ENCODE measurements at regions not wholly inside any gene's neighbourhood (a gene's known extent, or its start where the extent isn't known, plus 50 kb on each side); places are given as distances from the start of the nearest gene placed in this dataset.

DNA sequence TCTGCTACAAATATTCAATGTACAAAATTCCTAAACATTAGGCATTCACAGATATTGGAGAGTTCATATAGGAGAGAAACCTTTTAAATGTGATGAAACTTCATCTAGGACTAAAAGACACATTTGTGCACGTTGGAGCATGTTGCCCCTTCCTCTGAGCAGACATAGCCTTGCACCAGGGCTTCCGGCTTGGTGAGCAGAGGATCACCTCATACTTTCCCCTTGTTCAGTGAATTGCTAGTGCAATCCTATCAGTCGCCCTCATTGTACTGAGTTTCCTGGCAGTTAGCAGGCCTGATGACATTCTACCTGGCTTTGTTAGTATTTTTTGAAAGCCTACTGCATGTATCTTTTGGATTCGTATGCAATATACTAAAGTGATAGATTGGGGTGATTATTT lies 466.2 kb downstream of the SPRY1 start:
- H3K4me3 ChIP-seq (ENCODE audit: low read depth, low read length): no peak overlapping the region
- H3K27me3 ChIP-seq (ENCODE audit: insufficient read depth, low read length): no peaks in the 10 kb centered on the region
- no peaks in the 10 kb centered on the region for H3K79me2 ChIP-seq (ENCODE audit: control insufficient read depth, insufficient read depth, low read length, unreplicated experiment)
- H3K36me3 ChIP-seq (ENCODE audit: insufficient read depth, low read length): no peaks in the 10 kb centered on the region
- H2AFZ ChIP-seq (ENCODE audit: low read length, unreplicated experiment): no peak overlapping the region
- H3K27ac ChIP-seq (ENCODE audit: low read depth, low read length): no peak overlapping the region
- H3K4me1 ChIP-seq (ENCODE audit: control insufficient read depth, insufficient read depth, low read length, unreplicated experiment): no peaks in the 10 kb centered on the region

- no peak overlapping the region for H2AFZ ChIP-seq (ENCODE audit: low read length, unreplicated experiment)
- H3K27me3 ChIP-seq (ENCODE audit: insufficient read depth, low read length): no peaks in the 10 kb centered on the region
- H3K36me3 ChIP-seq (ENCODE audit: insufficient read depth, low read length): no peaks in the 10 kb centered on the region
- H3K27ac ChIP-seq (ENCODE audit: low read depth, low read length): no peak overlapping the region
- H3K4me1 ChIP-seq (ENCODE audit: control insufficient read depth, insufficient read depth, low read length, unreplicated experiment): no peaks in the 10 kb centered on the region
- no peak overlapping the region for H3K4me3 ChIP-seq (ENCODE audit: low read depth, low read length)
- H3K79me2 ChIP-seq (ENCODE audit: control insufficient read depth, insufficient read depth, low read length, unreplicated experiment): no peaks in the 10 kb centered on the region
Measured at GRCh38 chr4:123866796-123867195, 470.2 kb downstream of the SPRY1 start.

GRCh38 chr4:123867910-123868587 lies 471.5 kb downstream of the SPRY1 start:
- Histone ChIP-seq H3K27me3 (ENCODE audit: insufficient read depth, low read length) (no peaks in the 10 kb centered on the region), H3K36me3 (ENCODE audit: insufficient read depth, low read length) (no peaks in the 10 kb centered on the region), H2AFZ (ENCODE audit: low read length, unreplicated experiment) (no peak overlapping the region), H3K4me3 (ENCODE audit: low read depth, low read length) (no peak overlapping the region), H3K4me1 (ENCODE audit: control insufficient read depth, insufficient read depth, low read length, unreplicated experiment) (no peaks in the 10 kb centered on the region), H3K79me2 (ENCODE audit: control insufficient read depth, insufficient read depth, low read length, unreplicated experiment) (no peaks in the 10 kb centered on the region), H3K27ac (ENCODE audit: low read depth, low read length) (no peak overlapping the region)

GRCh38 chr4:123869286-123870215 lies 473.0 kb downstream of the SPRY1 start:
- H3K79me2 ChIP-seq (ENCODE audit: control insufficient read depth, insufficient read depth, low read length, unreplicated experiment): no peaks in the 10 kb centered on the region
- H3K27ac ChIP-seq (ENCODE audit: low read depth, low read length): no peak overlapping the region
- H3K4me3 ChIP-seq (ENCODE audit: low read depth, low read length): no peak overlapping the region
- no peak overlapping the region for H2AFZ ChIP-seq (ENCODE audit: low read length, unreplicated experiment)
- H3K27me3 ChIP-seq (ENCODE audit: insufficient read depth, low read length): no peaks in the 10 kb centered on the region
- no peaks in the 10 kb centered on the region for H3K36me3 ChIP-seq (ENCODE audit: insufficient read depth, low read length)
- no peaks in the 10 kb centered on the region for H3K4me1 ChIP-seq (ENCODE audit: control insufficient read depth, insufficient read depth, low read length, unreplicated experiment)

- Histone ChIP-seq H3K27me3 (ENCODE audit: insufficient read depth, low read length) (no peaks in the 10 kb centered on the region), H3K79me2 (ENCODE audit: control insufficient read depth, insufficient read depth, low read length, unreplicated experiment) (no peaks in the 10 kb centered on the region), H2AFZ (ENCODE audit: low read length, unreplicated experiment) (no peak overlapping the region), H3K4me3 (ENCODE audit: low read depth, low read length) (no peak overlapping the region), H3K4me1 (ENCODE audit: control insufficient read depth, insufficient read depth, low read length, unreplicated experiment) (no peaks in the 10 kb centered on the region), H3K36me3 (ENCODE audit: insufficient read depth, low read length) (no peaks in the 10 kb centered on the region), H3K27ac (ENCODE audit: low read depth, low read length) (no peak overlapping the region)
Measured at GRCh38 chr4:123870216-123870876, 473.8 kb downstream of the SPRY1 start.

DNA sequence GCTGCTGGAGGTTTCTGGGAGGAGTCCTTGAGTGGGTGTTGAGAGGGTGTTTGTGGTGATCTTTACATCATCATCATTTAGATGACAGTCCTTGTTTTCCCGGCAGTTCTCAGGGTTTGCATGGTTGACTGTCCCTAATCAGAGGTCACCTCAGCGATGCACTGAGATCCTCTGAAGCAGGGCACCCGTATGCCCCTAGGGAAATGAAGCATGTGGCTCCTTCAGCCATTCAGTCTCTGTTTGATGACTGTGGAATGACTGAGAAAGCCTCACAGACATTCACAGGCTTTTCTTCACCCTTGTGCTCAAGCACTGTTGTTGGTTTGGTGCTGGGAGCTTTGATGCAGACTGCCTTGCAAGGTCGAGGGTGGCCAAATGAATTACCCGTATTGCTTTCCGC lies 474.7 kb downstream of the SPRY1 start:
- no peak overlapping the region for H3K4me3 ChIP-seq (ENCODE audit: low read depth, low read length)
- no peaks in the 10 kb centered on the region for H3K4me1 ChIP-seq (ENCODE audit: control insufficient read depth, insufficient read depth, low read length, unreplicated experiment)
- no peak overlapping the region for H2AFZ ChIP-seq (ENCODE audit: low read length, unreplicated experiment)
- no peaks in the 10 kb centered on the region for H3K79me2 ChIP-seq (ENCODE audit: control insufficient read depth, insufficient read depth, low read length, unreplicated experiment)
- H3K27me3 ChIP-seq (ENCODE audit: insufficient read depth, low read length): no peaks in the 10 kb centered on the region
- no peaks in the 10 kb centered on the region for H3K36me3 ChIP-seq (ENCODE audit: insufficient read depth, low read length)
- H3K27ac ChIP-seq (ENCODE audit: low read depth, low read length): no peak overlapping the region

- Histone ChIP-seq H3K4me3 (ENCODE audit: low read depth, low read length) (no peak overlapping the region), H3K27me3 (ENCODE audit: insufficient read depth, low read length) (no peaks in the 10 kb centered on the region), H2AFZ (ENCODE audit: low read length, unreplicated experiment) (no peak overlapping the region), H3K4me1 (ENCODE audit: control insufficient read depth, insufficient read depth, low read length, unreplicated experiment) (no peaks in the 10 kb centered on the region), H3K27ac (ENCODE audit: low read depth, low read length) (no peak overlapping the region), H3K79me2 (ENCODE audit: control insufficient read depth, insufficient read depth, low read length, unreplicated experiment) (no peaks in the 10 kb centered on the region), H3K36me3 (ENCODE audit: insufficient read depth, low read length) (no peaks in the 10 kb centered on the region)
Measured at GRCh38 chr4:123874063-123874462, 477.5 kb downstream of the SPRY1 start.

GRCh38 chr4:123876143-123876542 lies 479.5 kb downstream of the SPRY1 start:
- Histone ChIP-seq H3K36me3 (ENCODE audit: insufficient read depth, low read length) (no peaks in the 10 kb centered on the region), H3K4me1 (ENCODE audit: control insufficient read depth, insufficient read depth, low read length, unreplicated experiment) (no peaks in the 10 kb centered on the region), H3K4me3 (ENCODE audit: low read depth, low read length) (no peak overlapping the region), H3K79me2 (ENCODE audit: control insufficient read depth, insufficient read depth, low read length, unreplicated experiment) (no peaks in the 10 kb centered on the region), H3K27me3 (ENCODE audit: insufficient read depth, low read length) (no peaks in the 10 kb centered on the region), H3K27ac (ENCODE audit: low read depth, low read length) (no peak overlapping the region), H2AFZ (ENCODE audit: low read length, unreplicated experiment) (no peak overlapping the region)

DNA sequence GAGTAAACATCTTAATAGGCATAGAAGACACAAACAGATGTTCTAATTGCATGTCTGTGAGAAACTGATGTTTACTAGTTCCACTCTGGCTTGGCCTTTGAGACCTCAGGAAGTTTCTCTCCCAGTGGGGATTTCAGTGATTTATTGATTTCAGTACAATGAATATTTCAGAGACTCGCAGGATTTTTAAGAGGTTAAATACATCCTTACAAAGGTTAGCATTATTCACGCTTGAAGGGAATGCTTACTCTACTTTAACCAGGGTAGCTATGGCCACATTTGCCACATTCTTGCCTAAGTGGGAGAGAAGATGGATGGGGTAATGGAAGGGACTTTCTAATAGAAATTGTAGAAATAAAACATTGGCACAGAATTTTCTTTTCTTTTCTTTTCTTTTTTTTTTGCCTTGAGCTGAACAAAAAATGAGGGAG lies 480.1 kb downstream of the SPRY1 start:
- H3K4me1 ChIP-seq (ENCODE audit: control insufficient read depth, insufficient read depth, low read length, unreplicated experiment): no peaks in the 10 kb centered on the region
- H3K27ac ChIP-seq (ENCODE audit: low read depth, low read length): no peak overlapping the region
- H2AFZ ChIP-seq (ENCODE audit: low read length, unreplicated experiment): peak overlapping the region; percentile 36

GRCh38 chr4:123877551-123877950 lies 481.0 kb downstream of the SPRY1 start:
- H2AFZ ChIP-seq (ENCODE audit: low read length, unreplicated experiment): no peak overlapping the region
- no peak overlapping the region for H3K27ac ChIP-seq (ENCODE audit: low read depth, low read length)
- no peaks in the 10 kb centered on the region for H3K4me1 ChIP-seq (ENCODE audit: control insufficient read depth, insufficient read depth, low read length, unreplicated experiment)
- no peak overlapping the region for H3K4me3 ChIP-seq (ENCODE audit: low read depth, low read length)
- no peaks in the 10 kb centered on the region for H3K79me2 ChIP-seq (ENCODE audit: control insufficient read depth, insufficient read depth, low read length, unreplicated experiment)
- H3K27me3 ChIP-seq (ENCODE audit: insufficient read depth, low read length): no peaks in the 10 kb centered on the region
- no peaks in the 10 kb centered on the region for H3K36me3 ChIP-seq (ENCODE audit: insufficient read depth, low read length)

More for the DNA sequence above, 480.1 kb downstream of the SPRY1 start:
- Histone ChIP-seq H3K27me3 (ENCODE audit: insufficient read depth, low read length) (no peaks in the 10 kb centered on the region), H3K4me3 (ENCODE audit: low read depth, low read length) (no peak overlapping the region), H3K36me3 (ENCODE audit: insufficient read depth, low read length) (no peaks in the 10 kb centered on the region), H3K79me2 (ENCODE audit: control insufficient read depth, insufficient read depth, low read length, unreplicated experiment) (no peaks in the 10 kb centered on the region)
